ENCODE measurements at regions not wholly inside any gene's neighbourhood (a gene's known extent, or its start where the extent isn't known, plus 50 kb on each side); places are given as distances from the start of the nearest gene placed in this dataset.

GRCh38 chr2:47272905-47273758 is 96.0 kb upstream of the EPCAM start:
- TF ChIP-seq CTCF (IDR thresholded peaks at IDR 0.05; ENCODE audit: low read depth, low read length) (no peak), POLR2A (IDR thresholded peaks at IDR 0.05; ENCODE audit: extremely low read depth, insufficient read length) (no peak), MYC (IDR thresholded peaks at IDR 0.05; ENCODE audit: low read depth, low read length) (no peak; the same call in 1 of the 2 replicates)

Measured in NB4 (cell line).